ENCODE measurements at regions not wholly inside any gene's neighbourhood (a gene's known extent, or its start where the extent isn't known, plus 50 kb on each side); places are given as distances from the start of the nearest gene placed in this dataset.

DNA sequence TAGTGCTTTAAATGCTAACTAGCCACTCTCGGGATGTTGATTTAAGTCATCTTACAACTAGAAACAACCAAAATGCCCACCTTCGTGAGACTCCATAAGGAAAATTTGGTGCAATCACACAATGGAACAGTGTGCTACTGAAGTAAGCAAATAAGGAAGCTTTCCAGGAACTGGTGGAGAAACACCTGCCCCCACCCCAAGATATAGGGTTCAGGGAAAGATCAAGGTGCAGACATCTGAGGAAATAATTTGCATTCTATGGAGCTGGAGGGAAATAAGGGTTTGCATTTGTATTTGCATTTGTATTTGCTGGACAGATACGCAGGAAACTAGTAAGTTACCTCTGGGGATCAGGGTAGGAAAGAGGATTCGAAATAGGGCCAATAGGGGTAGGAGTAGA lies 90.9 kb downstream of the ACAA2 start:
- TF ChIP-seq ARNTL (CRISPR knock-in tag; IDR thresholded peaks at IDR 0.05; ENCODE audit: borderline replicate concordance, low read depth) = no peak
- no peak for TF ChIP-seq ZNF565 (CRISPR knock-in tag; conservative IDR thresholded peaks at IDR 0.05; ENCODE audit: low read depth)
- no peak for TF ChIP-seq ZC3H10 (CRISPR knock-in tag; IDR thresholded peaks at IDR 0.05)
- TF ChIP-seq ZNF70 (CRISPR knock-in tag; IDR thresholded peaks at IDR 0.05) = no peak
- TF ChIP-seq SNAI2 (CRISPR knock-in tag; IDR thresholded peaks at IDR 0.05) = no peak
- TF ChIP-seq PATZ1 (CRISPR knock-in tag; IDR thresholded peaks at IDR 0.05; ENCODE audit: borderline replicate concordance) = no peak

Measured in SK-N-SH treated with all-trans-retinoic acid at 6 μM for 48 hours (cell line).